Natural killer cell (primary cell): ENCODE measurements at regions not wholly inside any gene's neighbourhood (a gene's known extent, or its start where the extent isn't known, plus 50 kb on each side); places are given as distances from the start of the nearest gene placed in this dataset.
"Not testable (repeated sequence)": the region's sequence is repeated elsewhere in the genome, so short reads cannot be mapped to it uniquely, and the experiment has no call there.

Source experiments
- ATAC-seq, 3 donors: fragments of 150-1000 bp in 2 of 3; fragments of 200-7000 bp in 1 of 3; cut with Tn5 transposase; 1 replicate in 1 of 3; 2 replicates in 2 of 3; pipeline ENCODE4 v1.10.0; 2021; ENCODE audit warnings: mild to moderate bottlenecking in 2 of 3, moderate library complexity in 2 of 3
- DNase-seq, 2 donors: peaks; one replicate each; pipeline versions ENCODE4 v3.0.0 to v3.0.0-alpha.2; 2013 to 2021; ENCODE audit warnings: mixed read lengths in 1 of 2
- H3K27ac ChIP-seq: one replicate; pipeline ENCODE4 v1.5.1; 2013; ENCODE audit warnings: mild to moderate bottlenecking, low read length
- H3K27me3 ChIP-seq: one replicate; pipeline ENCODE4 v1.6.1; 2013; ENCODE audit warnings: low read length; ENCODE audit not compliant: control insufficient read depth, insufficient read depth
- H3K36me3 ChIP-seq: one replicate; pipeline ENCODE4 v1.6.1; 2013; ENCODE audit warnings: low read length; ENCODE audit not compliant: control insufficient read depth, insufficient read depth
- H3K4me1 ChIP-seq: one replicate; pipeline ENCODE4 v1.6.1; 2013; ENCODE audit warnings: low read length; ENCODE audit not compliant: control insufficient read depth, insufficient read depth
- H3K4me3 ChIP-seq: one replicate; pipeline ENCODE4 v1.5.1; 2013; ENCODE audit warnings: low read length
- H3K9me3 ChIP-seq: one replicate; pipeline ENCODE4 v1.6.1; 2013; ENCODE audit warnings: low read length; ENCODE audit not compliant: control insufficient read depth, insufficient read depth
- H3K27ac Mint-ChIP-seq, 2 donors: one replicate each; pipeline ENCODE4 v1.8.0; 2022; ENCODE audit warnings: mild to moderate bottlenecking in 2 of 2, mixed read lengths in 2 of 2, moderate library complexity in 1 of 2
- H3K27me3 Mint-ChIP-seq, 2 donors: one replicate each; pipeline ENCODE4 v1.8.0; 2022; ENCODE audit warnings: low read depth in 2 of 2, mixed read lengths in 2 of 2
- H3K36me3 Mint-ChIP-seq: one replicate; pipeline ENCODE4 v1.8.0; 2022; ENCODE audit warnings: mixed read lengths
- H3K4me1 Mint-ChIP-seq, 2 donors: one replicate each; pipeline ENCODE4 v1.8.0; 2022; ENCODE audit warnings: mixed read lengths in 2 of 2
- H3K4me3 Mint-ChIP-seq: one replicate; pipeline ENCODE4 v1.8.0; 2022; ENCODE audit warnings: mild to moderate bottlenecking, moderate library complexity, mixed read lengths
- H3K9me3 Mint-ChIP-seq, 2 donors: one replicate each; pipeline ENCODE4 v1.8.0; 2022; ENCODE audit warnings: mixed read lengths in 2 of 2
- WGBS: methylation state at CpG from one replicate; pipeline ENCODE4 v1.1.7; 2013; ENCODE audit warnings: missing lambda C conversion rate; ENCODE audit not compliant: insufficient coverage; 5-methylcytosine and 5-hydroxymethylcytosine counted together
- intact Hi-C: fragments of 100-400 bp; cut with micrococcal nuclease; formaldehyde crosslinking; loops from one replicate; pipeline ENCODE4 v1.14.2; 2022
- TF ChIP-seq, protein P1 (sequence below): fragments of 200-600 bp; IDR thresholded peaks from one replicate; pipeline ENCODE4 v1.8.0; 2022; ENCODE audit warnings: antibody characterized with exemption

- no peak for ATAC-seq
- no peak overlapping the region for H3K4me3 Mint-ChIP-seq
- H3K36me3 ChIP-seq, result no peaks in the 10 kb centered on the region
These were observed 153.0 kb downstream of the TENT5D start for GRCh38 chrX:80573275-80573674.

DNA sequence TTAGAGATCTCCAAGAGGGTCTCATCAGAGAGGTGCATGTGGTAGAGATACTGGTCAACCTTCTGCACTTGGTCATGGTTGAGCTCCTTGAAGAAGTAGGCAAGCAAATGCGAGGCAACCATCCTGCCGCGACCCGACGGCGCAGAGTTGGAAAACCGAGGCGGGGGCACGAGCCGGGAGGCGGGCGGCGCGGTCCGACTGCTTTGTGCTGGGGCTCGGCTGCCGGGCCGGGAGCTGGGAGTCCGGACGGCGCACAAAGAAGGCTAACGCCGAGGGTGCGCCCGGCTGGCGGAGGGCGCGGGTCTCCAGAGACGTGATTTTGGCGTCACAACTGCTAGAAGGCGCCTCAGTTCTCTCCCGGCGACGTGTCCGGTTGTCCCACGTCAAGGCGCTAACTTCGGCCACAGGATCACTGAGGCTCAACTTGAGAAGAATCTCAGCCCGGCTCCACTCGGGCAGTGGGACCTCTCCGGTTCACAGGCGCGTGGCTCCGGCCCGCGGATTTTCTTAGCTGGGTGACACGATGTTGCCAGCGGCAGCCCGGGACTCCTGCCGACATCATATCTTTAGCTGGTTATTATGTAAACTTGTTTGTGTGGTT, 154.3 kb downstream of the TENT5D start:
- not testable (repeated sequence) for H3K4me1 Mint-ChIP-seq

More at GRCh38 chrX:80573275-80573674, 153.0 kb downstream of the TENT5D start:
- Mint-ChIP-seq H3K9me3 (peaks cover 2 to 5% of the 10 kb centered on the region in 2 donors), H3K27ac (no peak overlapping the region), H3K4me1 (no peaks in the 10 kb centered on the region), H3K27me3 (no peaks in the 10 kb centered on the region), H3K36me3 (no peaks in the 10 kb centered on the region)
- H3K9me3 ChIP-seq, result no peaks in the 10 kb centered on the region
- 97% methylated on average over 20 of the region's 20 CpGs for WGBS
- TF ChIP-seq, protein P1, sequence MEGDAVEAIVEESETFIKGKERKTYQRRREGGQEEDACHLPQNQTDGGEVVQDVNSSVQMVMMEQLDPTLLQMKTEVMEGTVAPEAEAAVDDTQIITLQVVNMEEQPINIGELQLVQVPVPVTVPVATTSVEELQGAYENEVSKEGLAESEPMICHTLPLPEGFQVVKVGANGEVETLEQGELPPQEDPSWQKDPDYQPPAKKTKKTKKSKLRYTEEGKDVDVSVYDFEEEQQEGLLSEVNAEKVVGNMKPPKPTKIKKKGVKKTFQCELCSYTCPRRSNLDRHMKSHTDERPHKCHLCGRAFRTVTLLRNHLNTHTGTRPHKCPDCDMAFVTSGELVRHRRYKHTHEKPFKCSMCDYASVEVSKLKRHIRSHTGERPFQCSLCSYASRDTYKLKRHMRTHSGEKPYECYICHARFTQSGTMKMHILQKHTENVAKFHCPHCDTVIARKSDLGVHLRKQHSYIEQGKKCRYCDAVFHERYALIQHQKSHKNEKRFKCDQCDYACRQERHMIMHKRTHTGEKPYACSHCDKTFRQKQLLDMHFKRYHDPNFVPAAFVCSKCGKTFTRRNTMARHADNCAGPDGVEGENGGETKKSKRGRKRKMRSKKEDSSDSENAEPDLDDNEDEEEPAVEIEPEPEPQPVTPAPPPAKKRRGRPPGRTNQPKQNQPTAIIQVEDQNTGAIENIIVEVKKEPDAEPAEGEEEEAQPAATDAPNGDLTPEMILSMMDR, result no peak
- no peak for DNase-seq
- H3K27ac ChIP-seq, result no peak overlapping the region
- H3K27me3 ChIP-seq, result no peaks in the 10 kb centered on the region
- H3K4me3 ChIP-seq, result no peak overlapping the region
- H3K4me1 ChIP-seq, result no peaks in the 10 kb centered on the region
- intact Hi-C loops, result no loop called here

DNA sequence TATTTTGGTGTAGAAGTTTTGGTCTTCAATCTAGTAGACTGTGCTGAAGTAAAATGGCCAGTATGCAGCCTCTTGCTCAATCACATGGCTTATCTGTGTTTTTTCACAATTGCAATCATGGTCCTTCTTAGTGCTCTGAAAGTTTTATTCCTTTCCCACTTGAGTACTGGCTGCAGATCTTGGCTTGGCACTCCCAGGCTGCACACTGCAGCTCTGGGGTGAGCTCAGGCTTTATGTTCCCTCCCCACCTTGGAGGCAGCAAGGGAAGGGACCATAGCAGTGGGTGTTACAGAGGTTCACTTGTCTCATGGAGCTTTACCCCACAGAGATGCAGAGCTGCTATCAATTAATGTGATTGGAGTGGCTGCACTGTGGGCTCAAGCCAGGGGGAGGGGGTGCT, 156.0 kb downstream of the TENT5D start:
- Mint-ChIP-seq H3K27me3 (no peaks in the 10 kb centered on the region), H3K27ac (no peak overlapping the region), H3K36me3 (no peaks in the 10 kb centered on the region), H3K4me1 (no peaks in the 10 kb centered on the region), H3K9me3 (peaks cover 0 to 3% of the 10 kb centered on the region in 2 donors), H3K4me3 (no peak overlapping the region)
- Histone ChIP-seq H3K4me1 (no peaks in the 10 kb centered on the region), H3K27me3 (no peaks in the 10 kb centered on the region), H3K9me3 (no peaks in the 10 kb centered on the region), H3K36me3 (no peaks in the 10 kb centered on the region), H3K4me3 (no peak overlapping the region), H3K27ac (no peak overlapping the region)
- intact Hi-C loops, result no loop called here
- no peak for ATAC-seq
- DNase-seq, result no peak
- TF ChIP-seq, protein P1, result no peak

More for the DNA sequence above, 154.3 kb downstream of the TENT5D start:
- intact Hi-C loops, ATAC-seq, DNase-seq, H3K27ac Mint-ChIP-seq, H3K4me1 ChIP-seq, H3K36me3 ChIP-seq, H3K27ac ChIP-seq, H3K27me3 ChIP-seq, H3K27me3 Mint-ChIP-seq, H3K36me3 Mint-ChIP-seq, H3K4me3 Mint-ChIP-seq, H3K9me3 Mint-ChIP-seq, H3K9me3 ChIP-seq, H3K4me3 ChIP-seq: not testable (repeated sequence)
- WGBS, result 93% methylated on average over 48 of the region's 50 CpGs

GRCh38 chrX:80576806-80577533, 156.7 kb downstream of the TENT5D start:
- no peak overlapping the region for H3K4me3 ChIP-seq
- Mint-ChIP-seq H3K9me3 (peaks cover 0 to 3% of the 10 kb centered on the region in 2 donors), H3K4me1 (no peaks in the 10 kb centered on the region), H3K27me3 (no peaks in the 10 kb centered on the region), H3K27ac (no peak overlapping the region), H3K4me3 (no peak overlapping the region), H3K36me3 (no peaks in the 10 kb centered on the region)
- no peaks in the 10 kb centered on the region for H3K9me3 ChIP-seq
- WGBS, result 94% methylated on average over 2 of the region's 2 CpGs
- TF ChIP-seq, protein P1, result no peak
- no peaks in the 10 kb centered on the region for H3K36me3 ChIP-seq
- H3K27me3 ChIP-seq, result no peaks in the 10 kb centered on the region
- no peak overlapping the region for H3K27ac ChIP-seq
- ATAC-seq (no peak), DNase-seq (no peak)
- no peaks in the 10 kb centered on the region for H3K4me1 ChIP-seq
- intact Hi-C loops, result no loop called here
